Activated CD4-positive, alpha-beta T cell treated with anti-CD3 and anti-CD28 coated beads, Interleukin-2, amount 50 U/mL, for 1 hour (primary cell): ENCODE measurements at regions not wholly inside any gene's neighbourhood (a gene's known extent, or its start where the extent isn't known, plus 50 kb on each side); places are given as distances from the start of the nearest gene placed in this dataset.

Experiments used
- DNase-seq: peaks from one replicate; pipeline ENCODE4 v3.0.0-alpha.2; 2020

GRCh38 chr2:20110383-20110782 lies 59.0 kb upstream of the LAPTM4A start:
- DNase-seq: no peak

- no peak for DNase-seq
Observed at GRCh38 chr2:20108655-20109396, 57.4 kb upstream of the LAPTM4A start.

DNA sequence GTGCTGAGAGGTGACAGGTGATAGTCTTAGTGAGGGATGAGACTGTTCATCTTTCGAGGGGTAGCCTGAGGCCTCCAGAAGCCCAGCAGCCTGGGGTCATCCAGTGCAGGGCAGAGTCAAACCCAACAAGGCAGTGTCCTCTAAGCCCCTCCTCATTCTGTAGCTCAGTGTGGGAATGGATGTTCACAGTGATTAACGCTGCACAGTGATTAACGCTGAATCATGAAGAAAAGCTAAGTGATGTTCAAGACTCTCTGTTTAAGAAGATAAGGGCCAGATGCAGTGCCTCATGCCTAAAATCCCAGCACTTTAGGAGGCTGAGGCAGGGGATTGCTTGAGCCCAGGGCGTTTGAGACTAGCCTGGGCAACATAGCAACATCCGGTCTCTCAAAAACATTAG lies 56.3 kb upstream of the LAPTM4A start:
- DNase-seq: no peak

GRCh38 chr2:20107352-20107751 lies 55.9 kb upstream of the LAPTM4A start:
- no peak for DNase-seq

GRCh38 chr2:20106746-20107145 lies 55.3 kb upstream of the LAPTM4A start:
- no peak for DNase-seq

DNA sequence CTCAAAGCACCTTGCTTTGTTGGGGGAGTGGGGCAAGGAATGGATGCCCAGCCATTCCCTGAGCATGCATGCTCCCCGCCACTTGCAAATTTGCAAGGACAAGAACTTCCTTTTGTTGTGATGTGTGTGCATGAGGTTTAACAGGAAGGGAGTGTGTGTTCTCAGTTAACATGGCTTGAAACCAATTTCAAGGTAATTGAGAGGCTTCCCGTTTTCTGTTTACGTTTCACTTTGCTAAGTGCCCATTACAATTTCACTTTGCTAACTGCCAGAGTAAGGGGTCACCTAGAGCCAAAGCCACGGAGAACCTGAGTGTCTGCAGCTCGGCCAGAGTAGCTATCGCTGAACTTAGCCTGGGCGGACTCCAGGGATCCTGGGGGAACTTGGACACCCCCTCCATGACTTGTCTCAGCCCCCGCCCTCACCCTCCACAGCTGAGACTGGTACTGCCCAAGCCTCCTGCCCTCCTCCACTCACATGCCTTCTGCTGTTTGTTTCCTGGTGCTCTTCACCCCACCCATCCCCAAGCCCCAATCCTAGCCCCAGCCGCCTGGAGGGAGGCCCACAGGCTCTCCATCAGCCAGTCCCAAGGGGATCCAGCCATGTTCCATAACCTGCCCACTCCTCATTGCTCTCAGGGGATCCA lies 53.6 kb upstream of the LAPTM4A start:
- no peak for DNase-seq

DNA sequence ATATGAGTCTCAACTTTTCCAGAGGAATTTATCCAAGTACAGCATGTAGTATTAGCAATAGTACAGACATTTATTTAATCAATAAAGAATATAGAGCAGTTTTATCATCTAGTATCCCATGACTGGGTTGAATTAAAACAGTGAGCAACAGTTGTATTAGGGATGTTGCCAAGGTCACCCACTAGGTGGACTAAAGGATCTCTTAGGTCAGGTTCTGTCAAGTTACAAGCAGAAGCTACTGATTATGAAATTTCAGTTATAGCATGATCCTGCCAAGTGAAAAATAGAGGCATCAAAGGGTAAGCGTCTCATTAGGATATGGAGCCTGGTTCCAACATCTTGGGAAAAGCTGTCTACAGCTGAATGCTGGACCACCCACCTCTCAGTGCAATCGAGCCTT lies 52.1 kb upstream of the LAPTM4A start:
- no peak for DNase-seq
